HEK293T (cell line): ENCODE measurements at regions not wholly inside any gene's neighbourhood (a gene's known extent, or its start where the extent isn't known, plus 50 kb on each side); places are given as distances from the start of the nearest gene placed in this dataset.
A peak's percentile ranks its signal among the peaks of the same experiment; 100 is the strongest.

Source experiments
- CTCF ChIA-PET: fragments of 350-600 bp; formaldehyde crosslinking; extraction: SDS; loops from one replicate; lab custom pipeline; 2021; ENCODE audit warnings: antibody characterized with exemption, inconsistent platforms; lab: Yijun Ruan, JAX
- POLR2A ChIA-PET: fragments of 350-600 bp; formaldehyde crosslinking; extraction: SDS; loops from one replicate; lab custom pipeline; 2020; ENCODE audit warnings: antibody characterized with exemption, inconsistent platforms; lab: Yijun Ruan, JAX
- DNase-seq: peaks from one replicate; pipeline ENCODE4 v3.0.0; 2012; ENCODE audit warnings: mixed read lengths; ENCODE audit errors: extremely low spot score
- ARNT ChIP-seq: fragments of 450-650 bp; IDR thresholded peaks from 2 replicates; pipeline ENCODE4 v1.6.1; 2017; ENCODE audit warnings: mild to moderate bottlenecking
- BHLHE40 ChIP-seq: fragments of 450-650 bp; IDR thresholded peaks from 2 replicates; pipeline ENCODE4 v1.6.1; 2016; ENCODE audit warnings: mild to moderate bottlenecking, moderate library complexity, borderline replicate concordance
- CTBP1 ChIP-seq: fragments of 450-650 bp; IDR thresholded peaks from 2 replicates; pipeline ENCODE4 v1.6.1; 2016; ENCODE audit warnings: borderline replicate concordance
- ELF4 ChIP-seq: fragments of 450-650 bp; IDR thresholded peaks from 2 replicates; pipeline ENCODE4 v1.6.1; 2017; ENCODE audit warnings: antibody characterized with exemption
- FOXA1 ChIP-seq: fragments of 450-650 bp; IDR thresholded peaks from 2 replicates; pipeline ENCODE4 v1.6.1; 2016; ENCODE audit warnings: mild to moderate bottlenecking
- FOXK2 ChIP-seq: fragments of 450-650 bp; IDR thresholded peaks from 2 replicates; pipeline ENCODE4 v1.6.1; 2016; ENCODE audit warnings: mild to moderate bottlenecking
- FOXM1 ChIP-seq: fragments of 450-650 bp; IDR thresholded peaks from 2 replicates; pipeline ENCODE4 v1.6.1; 2017; ENCODE audit warnings: mild to moderate bottlenecking, borderline replicate concordance
- HDGF ChIP-seq: fragments of 450-650 bp; IDR thresholded peaks from 2 replicates; pipeline ENCODE4 v1.6.1; 2017; ENCODE audit warnings: antibody characterized with exemption, borderline replicate concordance
- L3MBTL2 ChIP-seq: fragments of 450-650 bp; conservative IDR thresholded peaks from 2 replicates; pipeline ENCODE4 v1.6.1; 2016; ENCODE audit warnings: mild to moderate bottlenecking
- LEF1 ChIP-seq: fragments of 450-650 bp; IDR thresholded peaks from 2 replicates; pipeline ENCODE4 v1.6.1; 2017; ENCODE audit warnings: mild to moderate bottlenecking, borderline replicate concordance
- NFRKB ChIP-seq: fragments of 450-650 bp; IDR thresholded peaks from 2 replicates; pipeline ENCODE4 v1.6.1; 2016; ENCODE audit warnings: mild to moderate bottlenecking, moderate library complexity
- PKNOX1 ChIP-seq: fragments of 450-650 bp; IDR thresholded peaks from 2 replicates; pipeline ENCODE4 v1.6.1; 2016
- SP1 ChIP-seq: fragments of 450-650 bp; IDR thresholded peaks from 2 replicates; pipeline ENCODE4 v1.6.1; 2017
- SUZ12 ChIP-seq: fragments of 450-650 bp; IDR thresholded peaks from 2 replicates; pipeline ENCODE4 v1.6.1; 2016; ENCODE audit warnings: mild to moderate bottlenecking
- TARDBP ChIP-seq: fragments of 450-650 bp; IDR thresholded peaks from 2 replicates; pipeline ENCODE4 v1.6.1; 2016
- ZNF384 ChIP-seq: fragments of 450-650 bp; IDR thresholded peaks from 2 replicates; pipeline ENCODE4 v1.6.1; 2016

- ChIA-PET CTCF (no interaction called here), POLR2A (no interaction called here)
- DNase-seq: no peak
- TF ChIP-seq ZNF384: no peak
- no peak for TF ChIP-seq BHLHE40
- no peak for TF ChIP-seq FOXK2
- TF ChIP-seq LEF1: no peak
- no peak for TF ChIP-seq ELF4
- TF ChIP-seq CTBP1: no peak
- TF ChIP-seq FOXA1: no peak
- no peak for TF ChIP-seq FOXM1
- TF ChIP-seq L3MBTL2: no peak
- no peak for TF ChIP-seq TARDBP
- no peak for TF ChIP-seq ARNT
- no peak for TF ChIP-seq SUZ12
- no peak for TF ChIP-seq HDGF
- TF ChIP-seq SP1: no peak
- TF ChIP-seq NFRKB: no peak
- TF ChIP-seq PKNOX1: no peak
Observed at GRCh38 chr6:98747960-98748359, 86.4 kb upstream of the POU3F2 start.

- POLR2A ChIA-PET: no interaction called here
- DNase-seq: no peak
- CTCF ChIA-PET: interaction anchor here (0.7 kb wide), 1 partner anchor 485 kb away, joined by 3 read pairs; no protein-coding TSS in a partner anchor
- no peak for TF ChIP-seq ZNF384
- TF ChIP-seq ARNT: no peak
- TF ChIP-seq TARDBP: no peak
- no peak for TF ChIP-seq SUZ12
- TF ChIP-seq L3MBTL2: no peak
- no peak for TF ChIP-seq HDGF
- TF ChIP-seq PKNOX1: no peak
- no peak for TF ChIP-seq FOXA1
- TF ChIP-seq FOXM1: no peak
- TF ChIP-seq CTBP1: no peak
- TF ChIP-seq FOXK2: no peak
- no peak for TF ChIP-seq BHLHE40
- TF ChIP-seq LEF1: no peak
Observed at GRCh38 chr6:98759459-98759858, 74.9 kb upstream of the POU3F2 start.

GRCh38 chr6:98764373-98764911 lies 69.9 kb upstream of the POU3F2 start:
- POLR2A ChIA-PET: no interaction called here

GRCh38 chr6:98769546-98769945 lies 64.8 kb upstream of the POU3F2 start:
- peak; percentile 48 for DNase-seq
- TF ChIP-seq HDGF (no peak), SP1 (no peak), LEF1 (no peak), SUZ12 (no peak), ARNT (no peak), TARDBP (no peak), FOXA1 (no peak), ELF4 (no peak), L3MBTL2 (no peak), PKNOX1 (no peak), BHLHE40 (no peak), FOXK2 (no peak), NFRKB (no peak), CTBP1 (no peak)
- POLR2A ChIA-PET: interaction anchor here (1.0 kb wide), 1 partner anchor 59 kb away, joined by 3 read pairs; no protein-coding TSS in a partner anchor
- CTCF ChIA-PET: interaction anchor here (0.6 to 1.3 kb wide), 5 partner anchors 9 to 111 kb away, joined by 3 to 15 read pairs (median 3); no protein-coding TSS in a partner anchor

More at GRCh38 chr6:98764373-98764911, 69.9 kb upstream of the POU3F2 start:
- TF ChIP-seq LEF1 (no peak), ELF4 (no peak), PKNOX1 (no peak), L3MBTL2 (no peak), NFRKB (no peak), FOXK2 (no peak), SP1 (no peak), ZNF384 (no peak), FOXM1 (no peak), BHLHE40 (no peak), TARDBP (no peak), ARNT (no peak), FOXA1 (no peak), SUZ12 (no peak), CTBP1 (no peak), HDGF (no peak)
- DNase-seq: no peak
- CTCF ChIA-PET: no interaction called here

GRCh38 chr6:98775205-98775604 lies 59.2 kb upstream of the POU3F2 start:
- DNase-seq: no peak
- POLR2A ChIA-PET: no interaction called here
- TF ChIP-seq HDGF (no peak), SUZ12 (no peak), FOXK2 (no peak), FOXA1 (no peak), FOXM1 (no peak), CTBP1 (no peak), ARNT (no peak), LEF1 (no peak)
- CTCF ChIA-PET: interaction anchor here (0.6 kb wide), 1 partner anchor 17 kb away, joined by 7 read pairs; no protein-coding TSS in a partner anchor

GRCh38 chr6:98777762-98778161 lies 56.6 kb upstream of the POU3F2 start:
- TF ChIP-seq ZNF384 (no peak), NFRKB (no peak), LEF1 (no peak), HDGF (no peak), FOXM1 (no peak), ARNT (no peak), SUZ12 (no peak), CTBP1 (no peak), ELF4 (no peak), BHLHE40 (no peak), SP1 (no peak), FOXK2 (no peak), PKNOX1 (no peak), FOXA1 (no peak)
- no peak for DNase-seq
- ChIA-PET CTCF (interaction anchor here (1.2 kb wide), 1 partner anchor 8 kb away, joined by 3 read pairs; no protein-coding TSS in a partner anchor), POLR2A (interaction anchor here (0.9 to 1.0 kb wide), 3 partner anchors 55 to 58 kb away, joined by 3 read pairs; partner anchors contain the start of gene POU3F2)
